Motor neuron (in vitro differentiated cells): ENCODE measurements at regions not wholly inside any gene's neighbourhood (a gene's known extent, or its start where the extent isn't known, plus 50 kb on each side); places are given as distances from the start of the nearest gene placed in this dataset.
"Not testable (repeated sequence)": the region's sequence is repeated elsewhere in the genome, so short reads cannot be mapped to it uniquely, and the experiment has no call there.

ENCODE experiments used
- ATAC-seq, 8 experiments: fragments of 200-7000 bp; cut with Tn5 transposase; replicated peaks in 6 of 8; 2 replicates each; pipeline ENCODE4 v1.8.0; 2021; ENCODE audit warnings: mild to moderate bottlenecking in 8 of 8, moderate library complexity in 8 of 8
- H3K27ac ChIP-seq, 2 donors: fragments of 250-450 bp; sonication (Bioruptor Pico); 2 replicates each; pipeline ENCODE4 v1.9.0; 2021; ENCODE audit warnings: antibody characterized with exemption in 2 of 2, mild to moderate bottlenecking in 2 of 2, moderate library complexity in 1 of 2
- H3K4me1 ChIP-seq, 2 donors: fragments of 250-450 bp; sonication (Bioruptor Pico); replicated peaks in 1 of 2; 2 replicates each; pipeline ENCODE4 v1.6.1; 2021; ENCODE audit warnings: antibody characterized with exemption in 2 of 2, mild to moderate bottlenecking in 2 of 2, moderate library complexity in 1 of 2
- H3K4me3 ChIP-seq, 5 donors: fragments of 250-450 bp; sonication (Bioruptor Pico); 2 replicates each; pipeline ENCODE4 v1.9.0; 2021; ENCODE audit warnings: antibody characterized with exemption in 5 of 5, mild to moderate bottlenecking in 5 of 5, moderate library complexity in 4 of 5
- WGBS, 10 experiments: fragments of 450-650 bp; shearing (Covaris generic); methylation state at CpG; one replicate each; pipeline ENCODE4 v1.0.0; 2022; 5-methylcytosine and 5-hydroxymethylcytosine counted together
- in situ Hi-C, 9 experiments: fragments of 400-800 bp; cut with MboI; loops; one replicate each; pipeline ENCODE4 v1.15.0; 2021; ENCODE audit warnings: low sequenced_read_pairs in 9 of 9, low pct_unique_long_range_greater_than_20kb in 2 of 9; ENCODE audit not compliant: unreplicated experiment in 9 of 9

- no peak for ATAC-seq
- no peak overlapping the region for H3K4me3 ChIP-seq
- in situ Hi-C loops: no loop called here
- 60 to 100% (median 91%) methylated on average over 1 to 4 of the region's 5 CpGs; no CpG with 5 or more reads in 2 of the 10 experiments for WGBS, 10 experiments
- H3K27ac ChIP-seq: no peak overlapping the region
- peaks cover 9 to 15% of the 10 kb centered on the region in 2 donors for H3K4me1 ChIP-seq
Measured at GRCh38 chr10:35888400-35888799, 246.3 kb upstream of the FZD8 start.

GRCh38 chr10:35887685-35888084 lies 245.6 kb upstream of the FZD8 start:
- Histone ChIP-seq H3K4me3 (no peak overlapping the region), H3K27ac (no peak overlapping the region), H3K4me1 (peaks cover 9 to 15% of the 10 kb centered on the region in 2 donors)
- ATAC-seq: no peak
- in situ Hi-C loops: no loop called here
- WGBS, 10 experiments: 14 to 89% (median 55%) methylated on average over 1 to 5 of the region's 6 CpGs; no CpG with 5 or more reads in 1 of the 10 experiments

GRCh38 chr10:35885076-35885475 lies 243.0 kb upstream of the FZD8 start:
- Histone ChIP-seq H3K4me1 (peaks cover under 1 to 5% of the 10 kb centered on the region in 2 donors), H3K4me3 (no peak overlapping the region), H3K27ac (no peak overlapping the region)
- in situ Hi-C loops: no loop called here
- WGBS, 10 experiments: 48 to 100% (median 87%) methylated on average over 1 to 5 of the region's 5 CpGs; no CpG with 5 or more reads in 2 of the 10 experiments
- ATAC-seq: no peak

- 40 to 86% (median 71%) methylated on average over 1 to 7 of the region's 9 CpGs; no CpG with 5 or more reads in 3 of the 10 experiments for WGBS, 10 experiments
- H3K4me3 ChIP-seq: no peak overlapping the region
- no peak for ATAC-seq
- peaks cover 0 to 2% of the 10 kb centered on the region in 2 donors for H3K4me1 ChIP-seq
- H3K27ac ChIP-seq: no peak overlapping the region
- in situ Hi-C loops: no loop called here
Measured at GRCh38 chr10:35884657-35885071, 242.6 kb upstream of the FZD8 start.

GRCh38 chr10:35882422-35883150 lies 240.5 kb upstream of the FZD8 start:
- in situ Hi-C loops: no loop called here
- H3K4me1 ChIP-seq: no peaks in the 10 kb centered on the region
- ATAC-seq: peak in 1 of 8 experiments; percentile 11
- no peak overlapping the region for H3K4me3 ChIP-seq
- H3K27ac ChIP-seq: no peak overlapping the region
- 60 to 100% (median 75%) methylated on average over 1 to 6 of the region's 9 CpGs; no CpG with 5 or more reads in 1 of the 10 experiments for WGBS, 10 experiments

- no peak overlapping the region for H3K27ac ChIP-seq
- H3K4me3 ChIP-seq: no peak overlapping the region
- 77 to 100% (median 90%) methylated on average over 1 to 2 of the region's 2 CpGs; no CpG with 5 or more reads in 1 of the 10 experiments for WGBS, 10 experiments
- no peak for ATAC-seq
- no peaks in the 10 kb centered on the region for H3K4me1 ChIP-seq
- in situ Hi-C loops: no loop called here
Measured at GRCh38 chr10:35881320-35881719, 239.2 kb upstream of the FZD8 start.

GRCh38 chr10:35876248-35876647 lies 234.2 kb upstream of the FZD8 start:
- WGBS, 10 experiments: 23 to 100% (median 83%) methylated on average over 1 to 4 of the region's 4 CpGs; no CpG with 5 or more reads in 3 of the 10 experiments
- ATAC-seq: peak in 2 of 8 experiments; percentile 62 to 65
- H3K4me1 ChIP-seq: peaks cover 9 to 16% of the 10 kb centered on the region in 2 donors
- H3K27ac ChIP-seq: no peak overlapping the region
- no peak overlapping the region for H3K4me3 ChIP-seq
- in situ Hi-C loops: no loop called here

- peaks cover 9 to 16% of the 10 kb centered on the region in 2 donors for H3K4me1 ChIP-seq
- 0 to 100% (median 65%) methylated on average over 1 to 5 of the region's 10 CpGs for WGBS, 10 experiments
- no peak overlapping the region for H3K4me3 ChIP-seq
- in situ Hi-C loops: no loop called here
- H3K27ac ChIP-seq: no peak overlapping the region
- ATAC-seq: peak; percentile 74 to 94 (median 78)
Measured at GRCh38 chr10:35875016-35875676, 233.1 kb upstream of the FZD8 start.

GRCh38 chr10:35874311-35875015 lies 232.4 kb upstream of the FZD8 start:
- peak in 5 of 8 experiments; percentile 60 to 78 (median 72) for ATAC-seq
- Histone ChIP-seq H3K27ac (no peak overlapping the region), H3K4me1 (peaks cover 9 to 16% of the 10 kb centered on the region in 2 donors), H3K4me3 (no peak overlapping the region)
- in situ Hi-C loops: no loop called here
- WGBS, 10 experiments: 45 to 100% (median 69%) methylated on average over 1 to 6 of the region's 6 CpGs; no CpG with 5 or more reads in 1 of the 10 experiments

- 40 to 93% (median 73%) methylated on average over 1 to 6 of the region's 6 CpGs; no CpG with 5 or more reads in 5 of the 10 experiments for WGBS, 10 experiments
- Histone ChIP-seq H3K4me3 (no peak overlapping the region), H3K27ac (no peak overlapping the region), H3K4me1 (peaks cover 9 to 16% of the 10 kb centered on the region in 2 donors)
- no peak for ATAC-seq
- in situ Hi-C loops: no loop called here
Measured at GRCh38 chr10:35872671-35873070, 230.6 kb upstream of the FZD8 start.

- no peak for ATAC-seq
- Histone ChIP-seq H3K4me3 (no peak overlapping the region), H3K27ac (no peak overlapping the region), H3K4me1 (peaks cover 9 to 13% of the 10 kb centered on the region in 2 donors)
- in situ Hi-C loops: no loop called here
- 20 to 85% (median 71%) methylated on average over 2 to 4 of the region's 5 CpGs; no CpG with 5 or more reads in 2 of the 10 experiments for WGBS, 10 experiments
Measured at GRCh38 chr10:35870665-35871310, 228.7 kb upstream of the FZD8 start.

GRCh38 chr10:35858676-35859283 lies 216.7 kb upstream of the FZD8 start:
- WGBS, 10 experiments: 63% methylated on average over 9 of the region's 25 CpGs; no CpG with 5 or more reads in 9 of the 10 experiments
- H3K4me1 ChIP-seq, H3K27ac ChIP-seq, ATAC-seq, in situ Hi-C loops: not testable (repeated sequence)
- H3K4me3 ChIP-seq: peak overlapping the region in 4 of 5 donors; percentile 11 to 27 (median 12)
